NCI-H2029 treated with DMSO at 0.1 percent for 48 hours (cell line): ENCODE measurements at regions not wholly inside any gene's neighbourhood (a gene's known extent, or its start where the extent isn't known, plus 50 kb on each side); places are given as distances from the start of the nearest gene placed in this dataset.

ENCODE experiments used
- DNase-seq: peaks from one replicate; lab custom pipeline; 2025; lab: John Stamatoyannopoulos, UW

- DNase-seq = no peak
Observed at GRCh38 chr2:240359695-240360094, 75.8 kb upstream of the GPC1 start.

- DNase-seq = no peak
Observed at GRCh38 chr2:240360645-240361475, 74.6 kb upstream of the GPC1 start.

DNA sequence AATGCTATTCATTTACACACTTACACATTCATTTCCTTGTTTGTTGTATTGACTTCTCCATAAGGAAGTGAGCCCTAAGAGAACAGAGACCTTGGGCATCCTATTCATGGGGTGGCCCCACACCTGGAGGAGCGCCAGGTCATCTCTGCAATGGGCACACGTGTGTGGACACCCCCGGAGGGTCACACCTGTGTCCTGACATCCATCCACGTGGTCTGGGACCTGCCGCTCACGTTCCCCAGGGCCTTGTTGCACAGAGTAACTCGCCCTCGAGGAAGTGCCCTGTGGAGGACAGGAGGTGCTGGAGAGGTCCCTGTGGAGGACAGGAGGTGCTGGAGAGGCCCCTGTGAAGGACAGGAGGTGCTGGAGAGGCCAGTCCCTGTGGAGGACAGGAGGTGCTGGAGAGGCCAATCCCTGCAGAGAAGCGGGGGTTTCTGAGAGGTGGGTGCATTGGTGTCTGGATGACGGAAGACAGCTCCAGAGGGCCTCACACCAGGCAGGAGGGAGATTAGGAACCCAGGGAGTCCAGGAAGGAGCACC lies 73.2 kb upstream of the GPC1 start:
- no peak for DNase-seq

GRCh38 chr2:240362826-240363745 lies 72.4 kb upstream of the GPC1 start:
- no peak for DNase-seq

DNA sequence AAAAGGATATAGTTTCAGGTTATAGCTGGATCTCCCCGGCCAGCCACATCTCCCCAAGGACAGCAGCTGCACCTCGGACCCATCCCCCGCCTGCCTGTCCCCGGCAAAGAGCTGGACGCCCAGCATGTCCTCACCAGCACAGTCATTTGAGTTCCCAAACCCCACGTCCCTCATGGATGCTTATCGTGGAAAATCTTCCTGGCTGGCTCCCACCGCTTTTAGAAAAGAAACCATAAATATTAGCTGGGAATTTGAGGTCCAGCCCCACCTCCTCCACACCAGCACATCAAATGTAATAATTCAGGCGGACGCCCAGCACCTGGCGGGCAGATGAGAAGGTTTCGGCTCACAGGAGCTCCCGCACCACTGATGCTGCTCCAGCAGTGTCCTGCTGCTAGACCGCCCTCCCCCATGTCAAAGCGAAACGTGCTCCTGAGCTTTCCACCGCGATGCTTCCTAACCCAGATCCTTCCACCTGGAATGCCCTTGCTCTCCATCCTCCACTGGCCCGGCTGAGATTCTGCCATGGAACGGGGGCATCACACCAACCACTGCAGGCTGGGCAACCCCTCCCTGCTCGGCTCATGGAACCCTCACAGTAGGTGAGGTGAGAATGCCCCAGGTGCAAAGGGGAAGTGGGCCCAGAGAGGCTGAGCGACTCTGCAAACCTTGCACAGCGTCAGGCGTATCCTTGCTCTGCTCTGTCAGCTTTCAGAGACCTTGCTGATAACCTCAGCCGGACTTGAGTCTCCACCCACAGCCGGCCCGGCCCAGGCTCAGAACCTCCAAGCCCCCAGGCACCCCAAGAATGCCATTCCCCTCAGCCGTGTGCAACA lies 71.5 kb upstream of the GPC1 start:
- DNase-seq = no peak

DNA sequence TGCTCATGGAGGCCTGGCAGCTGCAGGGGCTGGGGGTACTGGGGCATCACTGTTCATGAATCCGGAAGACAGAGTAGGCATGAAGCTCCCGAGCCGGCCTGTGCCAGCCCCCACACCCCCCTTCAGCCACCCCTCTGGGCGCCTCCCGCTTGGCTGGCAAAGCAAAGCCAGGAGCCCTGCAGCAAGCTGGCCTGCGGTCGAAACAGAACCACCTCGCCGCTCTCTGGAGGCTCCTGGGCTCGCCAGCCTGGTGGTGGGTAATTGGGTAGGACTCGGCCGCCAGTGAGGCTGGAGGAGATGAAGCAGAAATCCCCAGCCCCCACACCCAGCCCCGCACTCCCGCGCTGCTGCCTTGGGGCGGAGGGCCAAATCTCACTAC lies 70.9 kb upstream of the GPC1 start:
- no peak for DNase-seq

DNA sequence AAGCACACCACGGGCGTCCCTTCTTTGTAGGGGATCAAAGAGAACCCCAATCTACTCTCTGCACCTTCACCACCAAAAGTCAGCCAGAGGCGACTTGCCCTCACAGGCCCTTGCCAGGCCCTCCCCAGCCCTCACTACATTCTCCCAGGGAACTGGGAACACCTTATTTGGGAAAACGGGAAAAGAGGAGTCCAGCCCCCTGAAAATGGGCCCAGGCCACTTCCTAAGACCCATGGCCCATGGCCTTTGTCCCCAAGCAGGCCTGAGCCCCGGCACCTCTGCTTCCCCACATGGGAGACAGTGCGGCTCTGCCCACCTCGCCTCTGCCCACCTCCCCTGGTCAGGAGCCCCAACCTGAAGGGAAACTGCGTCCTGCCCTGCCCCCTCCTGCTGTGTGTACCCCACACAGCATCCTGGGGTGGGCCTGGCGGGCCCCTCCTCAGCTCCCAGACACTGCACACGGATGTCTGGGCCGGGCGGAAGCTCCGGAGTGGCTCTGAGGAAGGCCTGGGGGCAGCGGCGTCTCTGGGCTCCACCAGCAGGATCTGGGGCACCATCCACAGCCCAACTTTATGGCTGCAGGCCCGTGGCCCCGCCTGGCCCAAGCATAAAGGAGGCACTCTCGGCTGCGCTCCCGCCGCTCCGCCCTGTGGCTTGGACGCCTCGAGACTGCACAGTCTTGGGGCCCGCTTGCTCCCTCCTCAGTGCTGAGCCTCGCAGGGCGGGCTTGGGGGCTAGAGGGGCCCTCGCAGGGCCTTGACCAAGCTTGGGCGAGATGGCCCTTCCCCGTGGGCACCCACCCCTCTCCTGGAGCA lies 70.3 kb upstream of the GPC1 start:
- DNase-seq = no peak

- DNase-seq = no peak
Observed at GRCh38 chr2:240365971-240366471, 69.4 kb upstream of the GPC1 start.

DNA sequence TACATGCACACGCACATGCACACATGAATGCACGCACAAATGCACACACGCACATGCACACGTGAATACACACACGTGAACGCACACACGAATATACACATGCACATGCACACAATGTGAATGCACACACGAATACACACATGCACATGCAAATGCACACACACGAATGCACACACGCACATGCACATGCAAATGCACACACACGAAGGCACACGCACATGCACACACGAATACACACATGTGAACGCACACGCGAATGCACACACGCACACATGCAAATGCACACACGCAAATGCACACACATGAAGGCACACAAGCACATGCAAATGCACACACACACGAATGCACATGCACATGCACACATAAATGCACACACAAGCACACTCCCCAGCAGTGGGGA lies 68.6 kb upstream of the GPC1 start:
- DNase-seq = no peak

GRCh38 chr2:240367721-240368120 lies 67.7 kb upstream of the GPC1 start:
- DNase-seq = no peak

DNA sequence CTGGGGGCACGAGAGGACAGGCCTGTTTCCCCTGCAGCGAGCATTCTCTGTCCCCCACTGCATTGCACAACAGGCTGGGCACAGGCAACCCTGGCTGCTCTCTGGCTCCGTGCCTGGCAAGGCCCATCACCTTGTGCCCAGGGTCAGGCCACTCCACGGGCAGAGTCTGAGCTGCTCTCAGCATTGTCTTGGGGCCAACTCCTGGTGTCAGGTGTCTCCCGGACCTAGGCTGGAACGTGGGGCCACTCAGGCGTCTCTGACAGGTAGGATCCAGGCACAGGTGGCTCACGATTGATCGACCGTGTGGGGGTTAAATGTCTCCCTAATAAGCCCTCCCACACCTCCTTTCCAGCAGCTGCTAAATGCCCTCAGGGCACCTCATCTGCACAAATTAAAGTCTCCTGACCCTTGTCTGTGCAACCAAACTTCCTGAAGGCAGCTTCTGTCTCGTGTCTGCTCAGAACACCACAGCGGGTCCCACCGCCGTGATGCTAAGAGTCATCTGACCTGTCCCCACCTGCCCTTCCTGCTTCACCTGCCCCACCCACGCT lies 66.6 kb upstream of the GPC1 start:
- peak; percentile 6 for DNase-seq

DNA sequence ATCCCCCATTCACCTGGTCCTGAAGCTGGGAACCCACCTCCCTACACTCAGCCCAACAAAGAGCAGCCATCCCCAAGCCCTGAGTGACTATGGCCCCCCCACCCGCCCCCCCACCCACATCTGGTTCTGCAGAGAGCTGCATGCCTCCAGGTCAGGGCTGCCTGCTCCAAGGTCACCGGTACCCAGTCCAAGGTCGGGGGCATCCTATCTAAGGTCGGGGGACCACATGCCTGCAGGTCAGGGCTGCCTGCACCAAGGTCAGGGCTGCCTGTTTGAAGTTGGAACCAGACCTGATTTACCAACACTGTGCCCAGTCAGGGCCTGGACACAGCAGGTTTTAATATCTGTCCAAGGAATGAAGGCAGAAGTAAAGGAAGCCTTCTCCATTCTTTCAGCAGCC lies 66.1 kb upstream of the GPC1 start:
- DNase-seq = no peak

DNA sequence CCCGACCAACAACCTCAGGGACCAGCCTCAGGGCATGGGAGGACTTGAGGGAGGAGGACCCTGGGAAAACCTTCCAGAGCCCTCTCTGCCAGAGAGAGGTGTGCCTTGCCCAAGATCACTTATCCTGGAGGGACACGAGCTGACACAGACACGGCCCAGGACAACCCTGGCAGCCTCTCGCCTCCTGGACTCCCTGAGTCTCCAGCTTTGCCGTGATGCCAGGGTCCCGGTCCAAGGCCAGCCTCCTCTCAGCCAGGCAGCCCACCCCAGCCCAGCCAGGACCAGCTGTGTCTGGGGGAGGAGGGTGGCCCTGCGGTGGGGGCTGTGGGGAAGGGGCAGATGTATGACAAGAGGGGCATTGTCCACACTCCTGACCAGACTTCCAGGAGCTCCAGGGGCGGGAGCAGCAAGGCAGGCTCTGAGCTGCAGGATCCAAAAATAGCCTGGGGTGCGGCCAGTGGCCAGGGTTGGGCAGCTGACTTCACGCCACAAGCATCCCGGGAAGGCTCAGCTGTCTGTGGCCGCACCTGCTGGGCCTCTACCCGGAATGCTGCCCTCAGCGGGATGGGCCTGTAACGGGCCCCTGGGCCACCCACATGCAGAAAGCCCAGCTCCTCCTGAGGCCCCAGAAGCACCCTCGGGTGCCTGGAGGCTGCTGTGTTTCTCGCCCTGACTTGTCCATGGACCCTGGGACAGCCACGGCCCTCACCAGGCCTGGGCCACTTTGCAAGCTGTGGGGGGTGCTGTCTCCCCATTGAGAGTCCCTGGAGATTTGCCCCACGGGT lies 65.5 kb upstream of the GPC1 start:
- no peak for DNase-seq

- no peak for DNase-seq
Observed at GRCh38 chr2:240371129-240372000, 64.1 kb upstream of the GPC1 start.

- no peak for DNase-seq
Observed at GRCh38 chr2:240372101-240372500, 63.4 kb upstream of the GPC1 start.

DNA sequence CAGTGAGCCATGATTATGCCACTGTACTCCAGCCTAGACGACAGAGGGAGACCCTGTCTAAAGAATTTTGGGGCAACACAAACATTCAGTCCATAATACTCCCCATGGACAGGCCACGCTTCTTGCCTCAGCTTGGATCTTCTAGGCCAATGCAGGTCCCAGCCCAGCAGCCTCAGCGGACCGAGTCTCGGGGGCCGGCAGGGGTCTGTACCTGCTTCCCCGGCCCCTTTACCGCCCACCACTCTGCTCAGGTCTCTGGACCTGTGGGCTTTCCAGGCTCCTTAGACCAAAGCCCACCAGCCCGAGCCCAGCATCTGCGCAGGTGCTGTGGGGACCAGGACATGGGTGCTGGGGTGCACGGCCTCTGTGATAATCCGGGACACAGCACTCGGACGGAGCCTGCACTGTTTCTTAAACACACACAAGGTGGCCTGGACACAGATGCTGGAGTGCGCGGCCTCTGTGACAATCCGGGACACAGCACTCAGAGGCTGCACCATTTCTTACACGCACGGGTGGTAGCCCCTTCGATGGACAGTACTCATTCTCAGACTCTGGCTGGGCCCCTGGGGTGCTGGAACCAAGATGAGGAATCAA lies 62.1 kb upstream of the GPC1 start:
- DNase-seq = no peak

GRCh38 chr2:240374085-240374907 lies 61.2 kb upstream of the GPC1 start:
- DNase-seq = no peak
